Caco-2 (cell line): ENCODE measurements at regions not wholly inside any gene's neighbourhood (a gene's known extent, or its start where the extent isn't known, plus 50 kb on each side); places are given as distances from the start of the nearest gene placed in this dataset.

ENCODE experiments used
- BruUV-seq: library from RNA; stranded (reverse); fragments of 400-500 nt; replicated peaks from 2 replicates; lab custom pipeline; 2021; lab: Mats Ljungman, UMichigan
- CTCF ChIA-PET: fragments of 300-600 bp; sonication (Branson Sonifier 250); formaldehyde crosslinking; loops from one replicate; lab custom pipeline; 2022; ENCODE audit warnings: antibody characterized with exemption; lab: Charles Lee
- POLR2A ChIA-PET: fragments of 300-600 bp; sonication (Branson Sonifier 250); formaldehyde crosslinking; loops from one replicate; lab custom pipeline; 2022; ENCODE audit warnings: antibody characterized with exemption; lab: Charles Lee
- DNase-seq, 2 experiments: peaks; one replicate each; pipeline versions ENCODE4 v3.0.0 to v3.0.0-alpha.2; 2020 to 2022
- H3K27me3 ChIP-seq: replicated peaks from 2 replicates; pipeline ENCODE4 v1.6.0; 2011; ENCODE audit warnings: low read length; ENCODE audit not compliant: control insufficient read depth, insufficient read depth
- H3K36me3 ChIP-seq: 2 replicates; pipeline ENCODE4 v1.5.1; 2011; ENCODE audit warnings: low read length; ENCODE audit not compliant: control insufficient read depth, insufficient read depth
- H3K4me1 ChIP-seq: fragments of 250-450 bp; sonication (Bioruptor Pico); 2 replicates; pipeline ENCODE4 v1.5.1; 2020; ENCODE audit warnings: mild to moderate bottlenecking
- H3K4me3 ChIP-seq: 2 replicates; pipeline ENCODE4 v1.5.1; 2011; ENCODE audit warnings: low read depth, mild to moderate bottlenecking, control low read depth, low read length
- H3K9me3 ChIP-seq: fragments of 250-450 bp; sonication (Bioruptor Pico); 2 replicates; pipeline ENCODE4 v1.5.1; 2020; ENCODE audit warnings: mild to moderate bottlenecking, moderate library complexity
- H3K27ac Mint-ChIP-seq: one replicate; pipeline ENCODE4 v1.8.0; 2022; ENCODE audit warnings: mixed read lengths; ENCODE audit not compliant: unreplicated experiment
- H3K27me3 Mint-ChIP-seq: one replicate; pipeline ENCODE4 v1.8.0; 2022; ENCODE audit warnings: mixed read lengths; ENCODE audit not compliant: insufficient read depth, unreplicated experiment
- H3K36me3 Mint-ChIP-seq: one replicate; pipeline ENCODE4 v1.8.0; 2022; ENCODE audit warnings: mild to moderate bottlenecking, mixed read lengths; ENCODE audit not compliant: insufficient read depth, unreplicated experiment
- H3K4me1 Mint-ChIP-seq: one replicate; pipeline ENCODE4 v1.8.0; 2022; ENCODE audit warnings: low read depth, mixed read lengths; ENCODE audit not compliant: unreplicated experiment
- H3K4me3 Mint-ChIP-seq: one replicate; pipeline ENCODE4 v1.8.0; 2022; ENCODE audit warnings: mild to moderate bottlenecking, moderate library complexity, mixed read lengths; ENCODE audit not compliant: unreplicated experiment
- H3K9me3 Mint-ChIP-seq: one replicate; pipeline ENCODE4 v1.8.0; 2022; ENCODE audit warnings: mixed read lengths; ENCODE audit not compliant: unreplicated experiment
- intact Hi-C: fragments of 100-400 bp; cut with micrococcal nuclease; formaldehyde crosslinking; loops from one replicate; pipeline ENCODE4 v1.10.0; 2022; ENCODE audit not compliant: unreplicated experiment
- TF ChIP-seq, protein P1 (sequence below), 2 experiments: fragments of 200-600 bp in 1 of 2; IDR thresholded peaks; 1 replicate in 1 of 2; 2 replicates in 1 of 2; pipeline versions ENCODE4 v1.5.1 to v1.8.0; 2011 to 2022; ENCODE audit warnings: antibody characterized with exemption in 1 of 2, control low read depth in 1 of 2, inconsistent platforms in 1 of 2, low read depth in 1 of 2, low read length in 1 of 2, mild to moderate bottlenecking in 1 of 2, moderate library complexity in 1 of 2; ENCODE audit not compliant: insufficient read depth in 1 of 2, severe bottlenecking in 1 of 2, unreplicated experiment in 1 of 2

DNA sequence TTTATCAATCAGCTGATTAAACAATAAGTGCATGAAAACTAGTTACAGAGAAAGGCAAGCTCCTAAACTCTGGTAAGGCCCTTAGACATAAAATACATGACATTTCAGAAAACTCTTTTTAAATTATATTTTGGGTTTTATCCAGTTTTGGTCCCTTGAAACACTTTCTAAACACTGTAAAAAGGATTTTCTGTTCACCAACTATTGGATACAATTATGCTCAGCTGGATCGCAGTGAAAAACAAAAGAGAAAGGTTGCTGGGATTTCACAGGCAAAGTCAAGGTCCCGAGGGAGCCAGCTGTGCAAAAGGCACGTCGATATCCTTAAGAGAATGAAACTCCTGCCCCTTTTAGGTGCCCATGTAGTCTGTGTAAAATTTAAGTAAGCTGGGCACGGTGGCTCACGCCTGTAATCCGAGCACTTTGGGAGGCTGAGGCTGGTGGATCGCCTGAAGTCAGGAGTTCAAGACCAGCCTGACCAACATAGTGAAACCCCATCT lies 1018.4 kb upstream of the INTU start:
- intact Hi-C loops = no loop called here
- no peak overlapping the region for H3K4me3 Mint-ChIP-seq
- CTCF ChIA-PET = no interaction called here

DNA sequence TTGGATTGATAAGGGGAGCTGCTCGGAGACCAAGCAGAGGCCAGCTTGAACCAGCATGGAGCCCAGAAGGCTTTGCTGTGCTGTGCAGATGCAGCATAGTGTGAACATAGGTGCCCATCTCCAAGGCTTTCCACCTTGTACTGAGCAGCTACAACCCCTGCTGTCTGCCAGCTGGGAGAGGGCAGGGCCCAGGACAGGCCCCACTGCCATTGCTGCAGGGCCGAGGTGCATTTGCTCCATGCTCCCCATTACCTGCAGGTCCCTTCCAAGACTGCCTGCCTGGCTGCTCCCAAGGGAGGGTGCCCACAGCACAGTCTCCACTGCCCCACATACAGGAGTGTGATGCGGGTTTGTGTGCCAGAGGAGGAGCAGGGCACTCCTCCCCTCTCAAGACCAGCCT lies 1016.0 kb upstream of the INTU start:
- Histone ChIP-seq H3K27me3 (no peaks in the 10 kb centered on the region), H3K4me3 (no peak overlapping the region), H3K4me1 (no peaks in the 10 kb centered on the region), H3K36me3 (no peaks in the 10 kb centered on the region), H3K9me3 (no peaks in the 10 kb centered on the region)
- Mint-ChIP-seq H3K36me3 (no peaks in the 10 kb centered on the region), H3K4me3 (no peak overlapping the region), H3K27ac (no peak overlapping the region), H3K4me1 (no peaks in the 10 kb centered on the region), H3K27me3 (peaks cover 4% of the 10 kb centered on the region), H3K9me3 (no peaks in the 10 kb centered on the region)
- POLR2A ChIA-PET = no interaction called here
- CTCF ChIA-PET = no interaction called here
- DNase-seq = no peak
- TF ChIP-seq, protein P1, sequence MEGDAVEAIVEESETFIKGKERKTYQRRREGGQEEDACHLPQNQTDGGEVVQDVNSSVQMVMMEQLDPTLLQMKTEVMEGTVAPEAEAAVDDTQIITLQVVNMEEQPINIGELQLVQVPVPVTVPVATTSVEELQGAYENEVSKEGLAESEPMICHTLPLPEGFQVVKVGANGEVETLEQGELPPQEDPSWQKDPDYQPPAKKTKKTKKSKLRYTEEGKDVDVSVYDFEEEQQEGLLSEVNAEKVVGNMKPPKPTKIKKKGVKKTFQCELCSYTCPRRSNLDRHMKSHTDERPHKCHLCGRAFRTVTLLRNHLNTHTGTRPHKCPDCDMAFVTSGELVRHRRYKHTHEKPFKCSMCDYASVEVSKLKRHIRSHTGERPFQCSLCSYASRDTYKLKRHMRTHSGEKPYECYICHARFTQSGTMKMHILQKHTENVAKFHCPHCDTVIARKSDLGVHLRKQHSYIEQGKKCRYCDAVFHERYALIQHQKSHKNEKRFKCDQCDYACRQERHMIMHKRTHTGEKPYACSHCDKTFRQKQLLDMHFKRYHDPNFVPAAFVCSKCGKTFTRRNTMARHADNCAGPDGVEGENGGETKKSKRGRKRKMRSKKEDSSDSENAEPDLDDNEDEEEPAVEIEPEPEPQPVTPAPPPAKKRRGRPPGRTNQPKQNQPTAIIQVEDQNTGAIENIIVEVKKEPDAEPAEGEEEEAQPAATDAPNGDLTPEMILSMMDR (IDR thresholded peaks at IDR 0.05; ENCODE audit: insufficient read depth in 1 of 2, low read depth in 1 of 2, low read length in 1 of 2, severe bottlenecking in 1 of 2, unreplicated experiment in 1 of 2) = no peak
- no TSS peak for BruUV-seq
- intact Hi-C loops = no loop called here

More for the DNA sequence above, 1018.4 kb upstream of the INTU start:
- POLR2A ChIA-PET = no interaction called here
- Mint-ChIP-seq H3K36me3 (no peaks in the 10 kb centered on the region), H3K9me3 (no peaks in the 10 kb centered on the region), H3K27me3 (no peaks in the 10 kb centered on the region), H3K4me1 (no peaks in the 10 kb centered on the region), H3K27ac (no peak overlapping the region)
- no peaks in the 10 kb centered on the region for H3K4me1 ChIP-seq
- H3K36me3 ChIP-seq = no peaks in the 10 kb centered on the region
- DNase-seq = no peak
- TF ChIP-seq, protein P1 (IDR thresholded peaks at IDR 0.05; ENCODE audit: insufficient read depth in 1 of 2, low read depth in 1 of 2, low read length in 1 of 2, severe bottlenecking in 1 of 2, unreplicated experiment in 1 of 2) = no peak
- H3K4me3 ChIP-seq = no peak overlapping the region
- no peaks in the 10 kb centered on the region for H3K9me3 ChIP-seq
- no TSS peak for BruUV-seq
- H3K27me3 ChIP-seq = no peaks in the 10 kb centered on the region

DNA sequence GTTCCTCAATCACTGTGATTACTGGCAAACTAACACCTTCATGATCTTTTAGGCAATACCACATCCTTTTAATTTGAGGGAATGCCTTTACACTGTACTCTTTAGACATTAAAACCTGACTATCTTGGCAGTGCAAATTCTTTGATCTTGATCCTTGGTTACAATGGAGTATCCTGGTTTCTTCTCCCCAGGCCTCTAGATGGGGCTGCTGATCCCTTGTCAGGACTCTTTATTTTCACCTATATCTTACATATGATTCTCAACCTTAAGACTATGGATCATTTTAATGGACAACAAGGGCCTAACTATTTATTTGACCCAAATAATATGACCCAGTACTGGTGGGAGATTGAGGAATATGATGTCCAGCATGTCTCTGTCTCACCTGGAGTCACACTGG lies 1005.5 kb upstream of the INTU start:
- H3K27me3 Mint-ChIP-seq = no peaks in the 10 kb centered on the region
- no peak overlapping the region for H3K4me3 Mint-ChIP-seq
- CTCF ChIA-PET = no interaction called here
- Histone ChIP-seq H3K9me3 (no peaks in the 10 kb centered on the region), H3K4me1 (no peaks in the 10 kb centered on the region), H3K36me3 (no peaks in the 10 kb centered on the region), H3K4me3 (no peak overlapping the region), H3K27me3 (no peaks in the 10 kb centered on the region)
- no peaks in the 10 kb centered on the region for H3K4me1 Mint-ChIP-seq
- intact Hi-C loops = loop anchor here (10.0 kb wide), 1 partner anchor 778 kb away; no protein-coding TSS in a partner anchor
- no peaks in the 10 kb centered on the region for H3K9me3 Mint-ChIP-seq
- H3K36me3 Mint-ChIP-seq = no peaks in the 10 kb centered on the region
- no peak overlapping the region for H3K27ac Mint-ChIP-seq
- no TSS peak for BruUV-seq
- POLR2A ChIA-PET = no interaction called here
- DNase-seq = peak in 1 of 2 experiments; percentile 12
- TF ChIP-seq, protein P1 (IDR thresholded peaks at IDR 0.05; ENCODE audit: insufficient read depth in 1 of 2, low read depth in 1 of 2, low read length in 1 of 2, severe bottlenecking in 1 of 2, unreplicated experiment in 1 of 2) = peak in 1 of 2 experiments; percentile 16
